GDM1 (cell line): ENCODE measurements at regions not wholly inside any gene's neighbourhood (a gene's known extent, or its start where the extent isn't known, plus 50 kb on each side); places are given as distances from the start of the nearest gene placed in this dataset.
"Not testable (repeated sequence)": the region's sequence is repeated elsewhere in the genome, so short reads cannot be mapped to it uniquely, and the experiment has no call there.

Experiments used
- DNase-seq: peaks from one replicate; lab custom pipeline; 2025; lab: John Stamatoyannopoulos, UW

DNA sequence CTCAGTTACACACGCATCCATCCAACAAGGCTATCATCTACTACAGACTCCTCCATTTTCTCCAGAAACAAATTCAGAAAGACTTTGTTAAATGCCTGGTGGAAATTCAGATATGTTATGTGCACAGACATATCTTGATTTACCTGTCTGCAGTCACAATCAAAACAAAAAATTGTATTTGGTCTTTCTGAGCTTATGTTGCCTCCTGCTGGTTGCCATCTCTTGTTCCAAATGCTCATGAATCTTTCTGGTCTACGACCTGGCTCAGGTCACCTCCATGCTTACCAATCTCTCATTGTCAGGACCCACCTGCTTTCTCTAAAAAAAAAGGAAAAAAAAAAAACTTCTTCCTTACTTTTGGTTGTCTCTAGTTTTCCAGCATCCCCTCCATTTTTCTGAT is 169.2 kb upstream of the PLXNC1 start:
- DNase-seq, result no peak

DNA sequence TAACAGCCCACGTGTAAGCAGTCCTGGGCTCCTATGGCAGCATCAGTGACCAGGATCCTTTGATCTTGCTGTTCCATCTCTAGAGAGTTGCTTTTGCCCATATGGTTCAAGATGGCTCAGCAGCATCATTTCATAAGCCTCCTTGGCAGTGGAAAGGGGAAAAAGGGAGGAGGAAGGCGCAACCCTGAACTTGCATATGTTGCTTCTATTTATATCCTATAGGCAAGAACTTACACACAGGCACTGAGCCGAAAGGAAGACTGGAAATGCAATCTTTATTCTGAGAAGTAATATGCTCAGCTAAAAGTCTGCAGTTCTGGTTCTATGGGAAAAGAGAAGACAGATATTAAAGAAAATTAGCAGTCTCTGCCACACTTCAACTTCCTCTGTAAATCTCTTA is 167.7 kb upstream of the PLXNC1 start:
- DNase-seq, result no peak

GRCh38 chr12:93981411-93981810 is 167.0 kb upstream of the PLXNC1 start:
- DNase-seq, result no peak

DNA sequence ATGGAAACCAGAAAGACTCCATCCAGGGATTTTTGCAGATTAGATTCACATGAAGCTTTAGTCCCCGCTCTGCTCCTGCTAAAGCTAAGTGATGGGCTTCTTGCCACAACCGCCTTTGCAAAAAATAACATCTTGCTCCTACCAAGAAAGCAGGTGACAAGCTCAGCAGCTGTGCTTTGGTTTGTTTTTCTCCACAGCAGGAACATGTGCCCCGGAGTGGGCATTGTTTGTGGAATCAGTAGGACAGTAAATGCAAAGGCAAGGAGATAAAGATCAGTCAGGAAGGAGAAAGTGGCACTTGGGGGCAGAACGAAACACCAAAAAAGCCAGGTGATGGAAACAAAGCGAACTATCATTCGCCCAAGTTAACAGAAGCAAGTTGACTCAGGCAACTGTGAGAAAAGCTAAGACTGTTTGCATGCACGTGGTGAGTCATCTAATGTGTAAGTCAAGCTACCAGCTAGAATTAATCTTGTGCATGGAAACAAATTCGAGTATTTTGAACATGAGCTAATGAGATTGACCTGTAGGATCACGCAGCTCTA is 165.5 kb upstream of the PLXNC1 start:
- DNase-seq, result no peak

GRCh38 chr12:93984005-93984404 is 164.4 kb upstream of the PLXNC1 start:
- no peak for DNase-seq

GRCh38 chr12:93989949-93990348 is 158.4 kb upstream of the PLXNC1 start:
- DNase-seq, result no peak

GRCh38 chr12:93990832-93991803 is 157.3 kb upstream of the PLXNC1 start:
- no peak for DNase-seq

- no peak for DNase-seq
Observed at GRCh38 chr12:93991829-93992461, 156.4 kb upstream of the PLXNC1 start.

GRCh38 chr12:93994721-93995120 is 153.7 kb upstream of the PLXNC1 start:
- no peak for DNase-seq

GRCh38 chr12:93996321-93996720 is 152.1 kb upstream of the PLXNC1 start:
- DNase-seq, result no peak

DNA sequence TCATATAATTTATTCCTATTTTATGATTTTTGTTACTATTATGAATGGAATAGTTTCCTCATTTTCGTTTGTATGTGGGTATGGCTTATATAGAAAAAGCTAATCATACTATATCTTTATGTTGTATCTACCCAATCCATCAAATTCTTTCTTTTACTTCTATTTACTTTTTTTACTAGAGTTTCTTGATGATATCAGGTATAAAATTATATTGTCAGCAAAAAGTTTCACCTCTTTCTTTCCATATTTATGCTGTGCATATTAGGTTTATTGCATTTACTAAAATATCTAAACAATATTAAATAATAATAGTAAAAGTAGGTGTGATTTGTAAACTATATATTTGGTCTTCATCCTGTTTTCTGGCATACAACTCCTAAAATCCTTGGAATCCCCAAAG is 146.7 kb upstream of the PLXNC1 start:
- DNase-seq, result no peak

- not testable (repeated sequence) for DNase-seq
Observed at GRCh38 chr12:94002925-94003324, 145.5 kb upstream of the PLXNC1 start.

GRCh38 chr12:94007833-94008232 is 140.5 kb upstream of the PLXNC1 start:
- DNase-seq, result not testable (repeated sequence)

DNA sequence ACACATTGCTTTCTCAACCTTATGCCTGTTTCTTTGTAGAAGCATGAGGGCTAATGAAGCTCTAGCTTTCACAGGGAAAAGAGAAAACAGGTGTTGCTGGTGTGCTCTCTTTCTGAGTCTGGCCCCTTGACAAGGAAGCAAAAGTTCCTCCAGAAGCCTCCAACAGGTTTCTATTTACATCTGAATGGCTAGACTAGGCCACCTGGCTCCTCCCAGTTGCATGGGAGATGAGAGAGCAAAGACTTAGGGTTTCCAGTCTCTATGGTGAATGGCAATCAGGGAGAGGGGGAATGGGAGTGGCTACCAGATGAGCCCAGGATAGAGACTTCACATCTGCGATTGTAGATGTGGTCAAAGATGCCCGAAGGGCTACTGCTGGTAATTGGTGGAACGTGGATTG is 138.1 kb upstream of the PLXNC1 start:
- DNase-seq, result no peak

DNA sequence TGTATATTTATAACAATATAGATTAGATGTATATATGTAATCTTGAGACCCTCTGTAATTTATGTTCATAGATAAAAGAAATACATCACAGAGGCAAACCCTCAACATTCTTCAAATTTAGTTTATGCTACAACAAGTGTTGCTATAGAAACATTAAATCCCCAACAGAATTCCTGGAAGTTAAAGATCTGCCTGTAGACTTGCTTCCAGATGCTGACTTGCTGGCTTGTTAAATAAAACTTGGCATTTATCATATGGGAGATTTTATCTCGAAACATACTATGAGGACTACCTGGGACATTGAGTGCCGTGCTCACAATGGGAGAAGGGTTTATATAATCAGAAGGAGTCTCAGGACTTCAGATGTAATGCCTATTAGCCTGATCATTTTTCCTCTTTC is 136.3 kb upstream of the PLXNC1 start:
- no peak for DNase-seq

GRCh38 chr12:94012590-94012989 is 135.8 kb upstream of the PLXNC1 start:
- DNase-seq, result no peak

GRCh38 chr12:94017247-94017646 is 131.1 kb upstream of the PLXNC1 start:
- not testable (repeated sequence) for DNase-seq

DNA sequence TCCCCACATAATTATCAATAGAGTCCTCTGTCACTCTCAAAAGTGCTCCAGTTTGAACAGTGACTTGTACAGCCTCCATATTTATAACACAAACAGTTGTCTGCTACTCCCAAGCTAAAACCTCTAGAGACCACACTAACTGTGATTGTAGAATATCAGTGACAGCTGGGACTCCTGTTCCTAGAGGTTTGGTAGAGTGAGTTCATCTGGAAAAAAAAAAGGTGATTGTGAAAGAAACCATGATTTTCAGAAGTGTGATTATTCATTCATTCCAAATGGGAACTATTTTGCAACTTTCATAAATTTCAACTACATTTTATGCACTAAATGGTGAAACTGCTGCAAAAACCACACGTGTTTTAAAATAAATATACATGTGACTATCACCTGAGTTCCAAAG is 128.0 kb upstream of the PLXNC1 start:
- DNase-seq, result no peak

DNA sequence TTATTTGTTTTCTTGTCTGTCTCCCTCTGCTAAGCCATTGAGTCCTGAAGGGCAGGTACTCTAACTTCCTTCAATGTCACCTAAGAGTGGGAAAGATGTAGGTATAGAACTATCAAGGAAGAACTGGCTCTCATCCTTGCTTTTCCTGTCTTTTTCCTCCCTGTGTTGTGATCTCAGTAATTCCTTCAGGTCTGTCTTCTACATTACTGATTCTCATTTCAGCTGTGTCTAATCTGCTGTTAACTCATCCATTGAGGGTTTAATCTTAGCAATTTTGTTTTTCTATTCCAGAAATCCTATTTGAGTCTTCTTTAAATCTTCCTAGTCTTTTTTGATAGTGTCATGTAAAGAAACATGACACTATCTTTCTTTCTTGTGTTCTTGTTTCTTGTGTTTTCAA is 124.5 kb upstream of the PLXNC1 start:
- DNase-seq, result no peak

- no peak for DNase-seq
Observed at GRCh38 chr12:94025068-94025467, 123.3 kb upstream of the PLXNC1 start.

GRCh38 chr12:94025756-94026155 is 122.6 kb upstream of the PLXNC1 start:
- no peak for DNase-seq

DNA sequence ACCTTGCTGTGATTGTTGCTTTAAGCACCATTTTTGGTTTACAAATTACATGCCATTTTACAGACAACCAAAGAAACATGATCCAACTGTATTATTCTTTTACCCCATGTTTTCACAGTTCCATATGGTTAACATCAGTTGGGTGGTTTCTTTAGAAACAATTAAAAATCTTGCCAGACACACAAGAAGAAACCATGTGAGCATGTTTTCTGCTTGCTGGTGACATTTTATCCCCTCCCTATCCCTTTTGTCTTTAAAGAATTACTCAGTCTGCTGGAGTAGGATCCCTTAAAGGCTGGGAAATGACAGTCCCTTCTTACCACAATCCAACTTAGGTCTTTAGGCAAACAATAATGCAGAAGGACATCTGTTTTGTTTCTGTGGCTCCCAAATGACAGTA is 121.8 kb upstream of the PLXNC1 start:
- DNase-seq, result no peak

- no peak for DNase-seq
Observed at GRCh38 chr12:94027561-94027960, 120.8 kb upstream of the PLXNC1 start.
